ENCODE measurements at regions not wholly inside any gene's neighbourhood (a gene's known extent, or its start where the extent isn't known, plus 50 kb on each side); places are given as distances from the start of the nearest gene placed in this dataset.

GRCh38 chr21:24545807-24546361 lies 1061.4 kb downstream of the MRPL39 start:
- TF ChIP-seq EZH2 (IDR thresholded peaks at IDR 0.05; ENCODE audit: borderline replicate concordance, low read depth, low read length, severe bottlenecking) (no peak), CTCF (IDR thresholded peaks at IDR 0.05; ENCODE audit: borderline replicate concordance, extremely low read depth, low read length, poor library complexity, severe bottlenecking) (no peak)

Data from DND-41 (cell line).